ENCODE measurements at regions not wholly inside any gene's neighbourhood (a gene's known extent, or its start where the extent isn't known, plus 50 kb on each side); places are given as distances from the start of the nearest gene placed in this dataset.
"Not testable (repeated sequence)": the region's sequence is repeated elsewhere in the genome, so short reads cannot be mapped to it uniquely, and the experiment has no call there.

DNA sequence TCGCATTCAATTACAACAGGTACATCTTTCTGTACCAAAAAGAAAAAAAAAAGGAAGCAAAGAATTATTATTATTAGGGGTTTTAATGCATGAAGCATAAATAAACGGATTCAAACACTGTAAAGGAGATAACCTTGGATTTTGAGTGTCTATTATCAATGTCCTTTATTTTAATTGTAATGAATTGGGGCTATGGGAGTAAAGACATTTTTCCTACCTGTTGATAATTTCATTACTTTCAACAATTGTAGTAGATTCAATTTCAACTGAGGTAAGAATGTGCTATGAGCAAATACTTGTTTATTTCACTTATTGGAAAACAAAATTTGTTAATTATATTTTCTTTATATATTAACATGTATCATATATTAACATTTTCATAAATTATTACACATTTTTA, 855.6 kb downstream of the KCNJ2 start:
- Histone ChIP-seq H3K4me3 (ENCODE audit: low read depth in 1 of 2, low read length in 1 of 2) (no peak overlapping the region), H3K36me3 (no peaks in the 10 kb centered on the region), H3K9me3 (no peaks in the 10 kb centered on the region), H3K4me1 (ENCODE audit: control insufficient read depth in 1 of 2, insufficient read depth in 1 of 2, low read depth in 1 of 2, low read length in 1 of 2) (no peaks in the 10 kb centered on the region), H3K27me3 (no peaks in the 10 kb centered on the region), H3K27ac (no peak overlapping the region)
- no peak for TF ChIP-seq CTCF (IDR thresholded peaks at IDR 0.05)

DNA sequence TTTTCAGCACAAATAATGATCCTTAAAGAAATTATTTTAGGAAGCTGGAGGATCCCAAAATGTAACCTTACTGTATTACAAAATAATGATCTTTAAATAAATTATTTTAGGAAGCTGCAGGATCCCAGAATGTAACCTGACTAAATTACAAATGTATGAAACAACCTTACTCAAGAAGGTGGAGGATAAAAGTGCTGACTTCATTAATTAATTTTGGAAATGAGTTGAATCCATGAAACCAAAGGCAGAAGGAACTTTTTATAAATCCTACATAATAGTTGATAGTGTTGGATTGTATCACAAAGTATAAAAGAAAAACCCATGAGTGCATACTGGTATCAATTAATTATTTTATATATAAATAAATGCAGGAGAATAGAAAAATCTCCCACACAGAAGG, 859.9 kb downstream of the KCNJ2 start:
- no peaks in the 10 kb centered on the region for H3K9me3 ChIP-seq
- no peak overlapping the region for H3K27ac ChIP-seq
- TF ChIP-seq CTCF (IDR thresholded peaks at IDR 0.05) = no peak
- no peaks in the 10 kb centered on the region for H3K36me3 ChIP-seq
- H3K4me1 ChIP-seq (ENCODE audit: control insufficient read depth in 1 of 2, insufficient read depth in 1 of 2, low read depth in 1 of 2, low read length in 1 of 2) = no peaks in the 10 kb centered on the region
- H3K4me3 ChIP-seq (ENCODE audit: low read depth in 1 of 2, low read length in 1 of 2) = no peak overlapping the region
- H3K27me3 ChIP-seq = no peaks in the 10 kb centered on the region

DNA sequence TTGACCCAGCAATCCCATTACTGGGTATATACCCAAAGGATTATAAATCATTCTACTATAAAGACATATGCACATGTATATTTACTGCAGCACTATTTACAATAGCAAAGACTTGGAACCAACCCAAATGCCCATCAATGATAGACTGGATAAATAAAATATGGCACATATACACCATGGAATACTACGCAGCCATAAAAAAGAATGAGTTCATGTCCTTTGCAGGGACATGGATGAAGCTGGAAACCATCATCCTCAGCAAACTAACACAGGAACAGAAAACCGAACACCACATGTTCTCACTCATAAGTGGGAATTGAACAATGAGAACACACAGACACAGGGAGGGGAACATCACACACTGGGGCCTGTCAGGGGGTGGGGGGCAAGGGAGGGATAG, 862.0 kb downstream of the KCNJ2 start:
- not testable (repeated sequence) for H3K27ac ChIP-seq; H3K36me3 ChIP-seq; H3K4me3 ChIP-seq (ENCODE audit: low read depth in 1 of 2, low read length in 1 of 2); H3K27me3 ChIP-seq; H3K4me1 ChIP-seq (ENCODE audit: control insufficient read depth in 1 of 2, insufficient read depth in 1 of 2, low read depth in 1 of 2, low read length in 1 of 2); H3K9me3 ChIP-seq

GRCh38 chr17:71032746-71033273, 863.5 kb downstream of the KCNJ2 start:
- no peaks in the 10 kb centered on the region for H3K27me3 ChIP-seq
- no peaks in the 10 kb centered on the region for H3K4me1 ChIP-seq (ENCODE audit: control insufficient read depth in 1 of 2, insufficient read depth in 1 of 2, low read depth in 1 of 2, low read length in 1 of 2)
- no peaks in the 10 kb centered on the region for H3K9me3 ChIP-seq
- TF ChIP-seq CTCF (IDR thresholded peaks at IDR 0.05) = no peak
- no peaks in the 10 kb centered on the region for H3K36me3 ChIP-seq
- no peak overlapping the region for H3K27ac ChIP-seq
- H3K4me3 ChIP-seq (ENCODE audit: low read depth in 1 of 2, low read length in 1 of 2) = no peak overlapping the region

GRCh38 chr17:71033336-71033735, 864.0 kb downstream of the KCNJ2 start:
- no peak overlapping the region for H3K4me3 ChIP-seq (ENCODE audit: low read depth in 1 of 2, low read length in 1 of 2)
- no peak overlapping the region for H3K27ac ChIP-seq

GRCh38 chr17:71035226-71035625, 865.9 kb downstream of the KCNJ2 start:
- Histone ChIP-seq H3K4me1 (ENCODE audit: control insufficient read depth in 1 of 2, insufficient read depth in 1 of 2, low read depth in 1 of 2, low read length in 1 of 2) (no peaks in the 10 kb centered on the region), H3K27me3 (no peaks in the 10 kb centered on the region), H3K4me3 (ENCODE audit: low read depth in 1 of 2, low read length in 1 of 2) (no peak overlapping the region), H3K36me3 (no peaks in the 10 kb centered on the region), H3K9me3 (no peaks in the 10 kb centered on the region), H3K27ac (no peak overlapping the region)
- no peak for TF ChIP-seq CTCF (IDR thresholded peaks at IDR 0.05)

More at GRCh38 chr17:71033336-71033735, 864.0 kb downstream of the KCNJ2 start:
- no peak for TF ChIP-seq CTCF (IDR thresholded peaks at IDR 0.05)
- no peaks in the 10 kb centered on the region for H3K9me3 ChIP-seq
- H3K36me3 ChIP-seq = no peaks in the 10 kb centered on the region
- H3K27me3 ChIP-seq = no peaks in the 10 kb centered on the region
- no peaks in the 10 kb centered on the region for H3K4me1 ChIP-seq (ENCODE audit: control insufficient read depth in 1 of 2, insufficient read depth in 1 of 2, low read depth in 1 of 2, low read length in 1 of 2)
